Epithelial cell of esophagus (primary cell): ENCODE measurements at regions not wholly inside any gene's neighbourhood (a gene's known extent, or its start where the extent isn't known, plus 50 kb on each side); places are given as distances from the start of the nearest gene placed in this dataset.
A peak's percentile ranks its signal among the peaks of the same experiment; 100 is the strongest.
"Not testable (repeated sequence)": the region's sequence is repeated elsewhere in the genome, so short reads cannot be mapped to it uniquely, and the experiment has no call there.

Source experiments
- DNase-seq: peaks from one replicate; pipeline ENCODE4 v3.0.0; 2010; ENCODE audit warnings: low read depth
- H3K4me3 ChIP-seq: 2 replicates; pipeline ENCODE4 v1.5.1; 2011; ENCODE audit warnings: mild to moderate bottlenecking, low read length, control low read depth
- TF ChIP-seq, protein P1 (sequence below): IDR thresholded peaks from 2 replicates; pipeline ENCODE4 v1.5.1; 2011; ENCODE audit warnings: low read depth, mild to moderate bottlenecking, low read length, control low read depth, inconsistent platforms; ENCODE audit not compliant: insufficient read depth; ENCODE audit errors: missing control alignments

DNA sequence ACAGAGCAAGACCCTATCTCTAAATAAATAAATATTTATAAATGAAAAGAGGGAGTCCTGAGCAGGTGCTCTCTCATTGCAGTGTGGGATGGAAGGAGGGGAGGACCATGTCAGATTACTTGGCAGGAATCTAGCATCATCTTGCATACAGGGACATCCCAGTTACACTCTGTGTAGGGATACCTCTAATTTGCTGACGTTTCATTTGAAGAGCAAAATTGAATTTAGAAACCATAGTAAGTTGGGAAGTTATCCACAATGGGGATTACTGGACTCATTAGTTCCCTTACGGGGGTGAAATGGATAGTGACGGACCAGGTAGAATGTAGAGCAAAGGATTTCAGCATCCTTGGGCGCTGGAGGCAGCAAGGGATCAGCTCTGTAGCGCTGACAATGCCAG, 52.1 kb downstream of the ARHGEF18 start:
- TF ChIP-seq, protein P1, sequence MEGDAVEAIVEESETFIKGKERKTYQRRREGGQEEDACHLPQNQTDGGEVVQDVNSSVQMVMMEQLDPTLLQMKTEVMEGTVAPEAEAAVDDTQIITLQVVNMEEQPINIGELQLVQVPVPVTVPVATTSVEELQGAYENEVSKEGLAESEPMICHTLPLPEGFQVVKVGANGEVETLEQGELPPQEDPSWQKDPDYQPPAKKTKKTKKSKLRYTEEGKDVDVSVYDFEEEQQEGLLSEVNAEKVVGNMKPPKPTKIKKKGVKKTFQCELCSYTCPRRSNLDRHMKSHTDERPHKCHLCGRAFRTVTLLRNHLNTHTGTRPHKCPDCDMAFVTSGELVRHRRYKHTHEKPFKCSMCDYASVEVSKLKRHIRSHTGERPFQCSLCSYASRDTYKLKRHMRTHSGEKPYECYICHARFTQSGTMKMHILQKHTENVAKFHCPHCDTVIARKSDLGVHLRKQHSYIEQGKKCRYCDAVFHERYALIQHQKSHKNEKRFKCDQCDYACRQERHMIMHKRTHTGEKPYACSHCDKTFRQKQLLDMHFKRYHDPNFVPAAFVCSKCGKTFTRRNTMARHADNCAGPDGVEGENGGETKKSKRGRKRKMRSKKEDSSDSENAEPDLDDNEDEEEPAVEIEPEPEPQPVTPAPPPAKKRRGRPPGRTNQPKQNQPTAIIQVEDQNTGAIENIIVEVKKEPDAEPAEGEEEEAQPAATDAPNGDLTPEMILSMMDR = no peak
- DNase-seq = no peak
- H3K4me3 ChIP-seq = no peak overlapping the region

GRCh38 chr19:7401694-7402093, 53.0 kb downstream of the ARHGEF18 start:
- H3K4me3 ChIP-seq = no peak overlapping the region
- TF ChIP-seq, protein P1 = no peak
- no peak for DNase-seq

GRCh38 chr19:7405482-7405881, 56.7 kb downstream of the ARHGEF18 start:
- DNase-seq, H3K4me3 ChIP-seq: not testable (repeated sequence)

- DNase-seq = no peak
- TF ChIP-seq, protein P1 = no peak
- no peak overlapping the region for H3K4me3 ChIP-seq
Measured at GRCh38 chr19:7408251-7408650, 59.5 kb downstream of the ARHGEF18 start.

GRCh38 chr19:7410946-7411345, 62.2 kb downstream of the ARHGEF18 start:
- DNase-seq = peak; percentile 51
- H3K4me3 ChIP-seq = no peak overlapping the region
- TF ChIP-seq, protein P1 = no peak

- TF ChIP-seq, protein P1 = no peak
- H3K4me3 ChIP-seq = no peak overlapping the region
- DNase-seq = no peak
Measured at GRCh38 chr19:7413629-7414028, 64.9 kb downstream of the ARHGEF18 start.

GRCh38 chr19:7415163-7415856, 66.6 kb downstream of the ARHGEF18 start:
- H3K4me3 ChIP-seq = no peak overlapping the region
- DNase-seq = peak; percentile 34
- TF ChIP-seq, protein P1 = no peak
